H1 (cell line): ENCODE measurements at regions not wholly inside any gene's neighbourhood (a gene's known extent, or its start where the extent isn't known, plus 50 kb on each side); places are given as distances from the start of the nearest gene placed in this dataset.

ENCODE experiments used
- CTCF ChIA-PET: fragments of 300-600 bp; sonication (Branson Sonifier 250); formaldehyde crosslinking; loops from one replicate; lab custom pipeline; 2021; ENCODE audit not compliant: partially characterized antibody; lab: Charles Lee
- POLR2A ChIA-PET: fragments of 300-600 bp; sonication (Branson Sonifier 250); formaldehyde crosslinking; loops from one replicate; lab custom pipeline; 2021; ENCODE audit warnings: inconsistent platforms; ENCODE audit not compliant: partially characterized antibody; lab: Charles Lee
- DNase-seq, 2 experiments: peaks; one replicate each; pipeline versions ENCODE4 v3.0.0 to v3.0.0-alpha.2; 2010 to 2022; ENCODE audit warnings: low spot score in 2 of 2, low read depth in 1 of 2, mixed read lengths in 1 of 2
- FAIRE-seq: peaks from 2 replicates; lab custom pipeline; 2011; peaks lifted over from hg19 to GRCh38; lab: Jason Lieb, UNC
- H2AFZ ChIP-seq: 2 replicates; pipeline ENCODE4 v1.8.1; 2012; ENCODE audit warnings: low read length, inconsistent platforms
- H2AK5ac ChIP-seq: 2 replicates; pipeline ENCODE4 v1.6.1; 2013; ENCODE audit warnings: low read depth, low read length
- H2BK120ac ChIP-seq: replicated peaks from 2 replicates; pipeline ENCODE3; 2013; ENCODE audit warnings: low read depth, low read length, inconsistent platforms
- H2BK12ac ChIP-seq: 2 replicates; pipeline ENCODE4 v1.6.1; 2013; ENCODE audit warnings: low read depth, low read length
- H2BK15ac ChIP-seq: 2 replicates; pipeline ENCODE4 v1.6.1; 2013; ENCODE audit warnings: low read length
- H2BK20ac ChIP-seq: 2 replicates; pipeline ENCODE4 v1.6.1; 2013; ENCODE audit warnings: low read length
- H2BK5ac ChIP-seq: 2 replicates; pipeline ENCODE4 v1.6.1; 2013; ENCODE audit warnings: low read depth, low read length
- H3K14ac ChIP-seq: 2 replicates; pipeline ENCODE4 v1.6.1; 2013; ENCODE audit warnings: inconsistent platforms; ENCODE audit not compliant: insufficient read length
- H3K18ac ChIP-seq: 2 replicates; pipeline ENCODE4 v1.6.1; 2013; ENCODE audit warnings: low read length; ENCODE audit errors: extremely low read depth
- H3K23ac ChIP-seq: 2 replicates; pipeline ENCODE4 v1.6.1; 2013; ENCODE audit warnings: inconsistent platforms; ENCODE audit not compliant: insufficient read length
- H3K23me2 ChIP-seq: 2 replicates; pipeline ENCODE4 v1.6.1; 2013; ENCODE audit warnings: low read depth, low read length
- H3K27ac ChIP-seq: 2 replicates; pipeline ENCODE4 v1.6.1; 2011; ENCODE audit warnings: low read depth, low read length, inconsistent platforms
- H3K27me3 ChIP-seq, 4 experiments: replicated peaks in 1 of 4; 1 replicate in 1 of 4; 2 replicates in 3 of 4; pipeline versions ENCODE4 v1.6.1 to v1.8.1; 2011 to 2013; ENCODE audit warnings: low read length in 3 of 4, mild to moderate bottlenecking in 3 of 4, inconsistent platforms in 2 of 4, mixed read lengths in 2 of 4, moderate library complexity in 1 of 4; ENCODE audit not compliant: control insufficient read depth in 3 of 4, insufficient read depth in 3 of 4; ENCODE audit errors: extremely low read depth in 1 of 4
- H3K36me3 ChIP-seq, 4 experiments: 2 replicates each; pipeline versions ENCODE4 v1.6.1 to v1.8.1; 2011 to 2013; ENCODE audit warnings: mild to moderate bottlenecking in 4 of 4, low read length in 3 of 4, moderate library complexity in 2 of 4, control low read depth in 1 of 4, inconsistent platforms in 1 of 4; ENCODE audit not compliant: insufficient read depth in 4 of 4, control insufficient read depth in 2 of 4
- H3K4ac ChIP-seq: replicated peaks from 2 replicates; pipeline ENCODE3; 2013; ENCODE audit warnings: low read length, low read depth, mixed read lengths, inconsistent platforms; ENCODE audit not compliant: insufficient read length
- H3K4me1 ChIP-seq, 4 experiments: replicated peaks in 1 of 4; 1 replicate in 1 of 4; 2 replicates in 3 of 4; pipeline versions ENCODE4 v1.6.1 to v1.8.1; 2011 to 2013; ENCODE audit warnings: low read length in 3 of 4, inconsistent platforms in 2 of 4, mixed read lengths in 1 of 4; ENCODE audit not compliant: insufficient read depth in 4 of 4, control insufficient read depth in 3 of 4
- H3K4me2 ChIP-seq, 2 experiments: 2 replicates each; pipeline versions ENCODE4 v1.6.1 to v1.8.1; 2011 to 2013; ENCODE audit warnings: low read depth in 2 of 2, low read length in 2 of 2, control low read depth in 1 of 2, inconsistent platforms in 1 of 2, mild to moderate bottlenecking in 1 of 2; ENCODE audit not compliant: insufficient read depth in 1 of 2
- H3K4me3 ChIP-seq, 4 experiments: fragments of 200-600, 300-600 bp in 1 of 4; sonication (generic), shearing (Covaris generic), sonication (Bioruptor Twin) in 1 of 4; 2 replicates each; pipeline versions ENCODE4 v1.5.1 to v1.8.1; 2011 to 2016; ENCODE audit warnings: low read length in 4 of 4, low read depth in 3 of 4, control low read depth in 2 of 4, inconsistent platforms in 2 of 4, mild to moderate bottlenecking in 2 of 4, mixed read lengths in 1 of 4, moderate library complexity in 1 of 4; ENCODE audit not compliant: insufficient read depth in 2 of 4; ENCODE audit errors: extremely low read depth in 1 of 4
- H3K56ac ChIP-seq: replicated peaks from 2 replicates; pipeline ENCODE3; 2013; ENCODE audit warnings: low read depth, mild to moderate bottlenecking, mixed read lengths, low read length, inconsistent platforms; ENCODE audit not compliant: insufficient read length
- H3K79me1 ChIP-seq: 2 replicates; pipeline ENCODE4 v1.6.1; 2013; ENCODE audit warnings: low read depth, low read length, control low read depth
- H3K79me2 ChIP-seq, 2 experiments: 2 replicates each; pipeline versions ENCODE4 v1.6.1 to v1.8.1; 2012 to 2013; ENCODE audit warnings: low read length in 2 of 2, mild to moderate bottlenecking in 2 of 2, inconsistent platforms in 1 of 2; ENCODE audit not compliant: insufficient read depth in 2 of 2, control insufficient read depth in 1 of 2
- H3K9ac ChIP-seq, 4 experiments: replicated peaks in 1 of 4; 1 replicate in 1 of 4; 2 replicates in 3 of 4; pipeline versions ENCODE4 v1.6.1 to v1.8.1; 2011 to 2013; ENCODE audit warnings: low read depth in 3 of 4, low read length in 3 of 4, control low read depth in 2 of 4, mild to moderate bottlenecking in 2 of 4, moderate library complexity in 2 of 4, inconsistent platforms in 1 of 4; ENCODE audit errors: extremely low read depth in 1 of 4
- H3K9me3 ChIP-seq, 2 experiments: 2 replicates each; pipeline versions ENCODE4 v1.6.1 to v1.8.1; 2012 to 2013; ENCODE audit warnings: mild to moderate bottlenecking in 2 of 2, moderate library complexity in 2 of 2, control low read depth in 1 of 2, inconsistent platforms in 1 of 2, low read depth in 1 of 2, low read length in 1 of 2, mixed read lengths in 1 of 2; ENCODE audit not compliant: insufficient read depth in 2 of 2
- H4K20me1 ChIP-seq, 2 experiments: replicated peaks in 1 of 2; 2 replicates each; pipeline versions ENCODE3 to v1.8.1; 2011 to 2013; ENCODE audit warnings: inconsistent platforms in 2 of 2, low read length in 2 of 2, mild to moderate bottlenecking in 1 of 2; ENCODE audit not compliant: insufficient read depth in 2 of 2, control insufficient read depth in 1 of 2
- H4K5ac ChIP-seq: 2 replicates; pipeline ENCODE4 v1.6.1; 2013; ENCODE audit warnings: low read length, low read depth, mixed read lengths, inconsistent platforms; ENCODE audit not compliant: insufficient read length
- H4K8ac ChIP-seq: 2 replicates; pipeline ENCODE4 v1.8.0; 2013; ENCODE audit warnings: mild to moderate bottlenecking, moderate library complexity, low read length, inconsistent platforms; ENCODE audit not compliant: insufficient read depth; ENCODE audit errors: extremely low read depth
- H4K91ac ChIP-seq: replicated peaks from 2 replicates; pipeline ENCODE3; 2013; ENCODE audit warnings: low read length, mixed read lengths, inconsistent platforms; ENCODE audit not compliant: insufficient read length
- ASH2L ChIP-seq: fragments of 200-600, 300-600 bp; sonication (generic); IDR thresholded peaks from one replicate; pipeline ENCODE4 v1.7.1; 2017; ENCODE audit warnings: low read length
- BACH1 ChIP-seq: IDR thresholded peaks from 2 replicates; pipeline ENCODE4 v1.6.1; 2012; ENCODE audit warnings: low read length, improper control_type of control experiment
- BRCA1 ChIP-seq: IDR thresholded peaks from 2 replicates; pipeline ENCODE4 v1.6.1; 2012; ENCODE audit warnings: low read depth, low read length, improper control_type of control experiment
- EGR1 ChIP-seq: IDR thresholded peaks from 2 replicates; pipeline ENCODE4 v1.6.1; 2011; ENCODE audit warnings: low read depth, low read length, borderline replicate concordance
- FOSL1 ChIP-seq: IDR thresholded peaks from 2 replicates; pipeline ENCODE4 v1.6.1; 2011; ENCODE audit warnings: mild to moderate bottlenecking, low read depth, low read length, moderate library complexity; ENCODE audit not compliant: insufficient read depth
- GTF2F1 ChIP-seq: IDR thresholded peaks from 2 replicates; pipeline ENCODE4 v1.6.1; 2012; ENCODE audit warnings: low read depth, low read length, improper control_type of control experiment, borderline replicate concordance
- JUN ChIP-seq: IDR thresholded peaks from 2 replicates; pipeline ENCODE4 v1.6.1; 2011; ENCODE audit warnings: low read depth, mild to moderate bottlenecking, improper control_type of control experiment, low read length
- KDM5A ChIP-seq: fragments of 200-600 bp; IDR thresholded peaks from 2 replicates; pipeline ENCODE4 v1.7.1; 2012; ENCODE audit warnings: mild to moderate bottlenecking, low read length, inconsistent platforms, mixed read lengths
- MAFK ChIP-seq: IDR thresholded peaks from 2 replicates; pipeline ENCODE4 v1.6.1; 2012; ENCODE audit warnings: low read depth, mild to moderate bottlenecking, improper control_type of control experiment, low read length
- MAX ChIP-seq: IDR thresholded peaks from 2 replicates; pipeline ENCODE4 v1.6.1; 2012; ENCODE audit warnings: inconsistent platforms
- RBBP5 ChIP-seq: IDR thresholded peaks from 2 replicates; pipeline ENCODE4 v1.7.1; 2012; ENCODE audit warnings: low read depth, mild to moderate bottlenecking, inconsistent platforms, low read length, moderate library complexity, borderline replicate concordance
- RXRA ChIP-seq: IDR thresholded peaks from 2 replicates; pipeline ENCODE4 v1.6.1; 2011; ENCODE audit warnings: low read depth, mild to moderate bottlenecking, low read length, moderate library complexity; ENCODE audit not compliant: insufficient read depth
- SP2 ChIP-seq: IDR thresholded peaks from 2 replicates; pipeline ENCODE4 v1.6.1; 2012; ENCODE audit warnings: mild to moderate bottlenecking, low read length, inconsistent platforms
- TAF7 ChIP-seq: optimal IDR thresholded peaks from 2 replicates; pipeline ENCODE3; 2011; ENCODE audit warnings: low read depth, mild to moderate bottlenecking, inconsistent platforms, low read length, moderate library complexity, borderline replicate concordance
- WGBS, 2 experiments: shearing (Covaris generic) in 1 of 2; methylation state at CpG; one replicate each; pipeline versions ENCODE4 v1.1.6 to v1.1.7; 2013 to 2015; ENCODE audit warnings: low lambda C conversion rate in 2 of 2, mixed read lengths in 2 of 2, inconsistent platforms in 1 of 2, low coverage in 1 of 2, missing lambda C conversion rate in 1 of 2; ENCODE audit not compliant: insufficient replicate concordance in 2 of 2, insufficient coverage in 1 of 2, insufficient read length in 1 of 2; ENCODE audit errors: extremely low coverage in 1 of 2, missing lambda C conversion rate in 1 of 2; 5-methylcytosine and 5-hydroxymethylcytosine counted together

GRCh38 chr3:161600173-161600572 is 103.6 kb downstream of the OTOL1 start:
- Histone ChIP-seq H4K91ac (no peak overlapping the region), H3K23me2 (no peaks in the 10 kb centered on the region), H3K18ac (no peak overlapping the region), H2BK120ac (no peak overlapping the region), H2BK5ac (no peak overlapping the region), H3K36me3 (no peaks in the 10 kb centered on the region), H3K27me3 (no peaks in the 10 kb centered on the region), H3K9ac (no peak overlapping the region), H2BK15ac (no peak overlapping the region; the same call in 1 of the 2 replicates), H3K79me1 (no peaks in the 10 kb centered on the region), H3K4ac (no peak overlapping the region), H3K14ac (no peak overlapping the region), H2BK20ac (no peak overlapping the region), H2AK5ac (no peak overlapping the region), H2BK12ac (no peak overlapping the region), H4K5ac (no peak overlapping the region), H3K4me1 (peaks cover 0 to 5% (median 0%) of the 10 kb centered on the region in 4 experiments; a peak in 2 of 7 replicates), H3K4me2 (no peak overlapping the region), H3K27ac (no peak overlapping the region), H3K9me3 (no peaks in the 10 kb centered on the region), H3K56ac (no peak overlapping the region), H3K23ac (no peak overlapping the region), H3K4me3 (no peak overlapping the region), H4K20me1 (no peaks in the 10 kb centered on the region), H2AFZ (peak overlapping the region; percentile 28; the same call in 1 of the 2 replicates), H3K79me2 (no peaks in the 10 kb centered on the region), H4K8ac (no peak overlapping the region)
- 95% methylated on average over 5 of the region's 5 CpGs; no CpG with 5 or more reads in 1 of the 2 experiments for WGBS, 2 experiments
- ChIA-PET CTCF (interaction anchor here (0.6 to 1.3 kb wide), 3 partner anchors 122 to 254 kb away, joined by 3 read pairs; no protein-coding TSS in a partner anchor), POLR2A (no interaction called here)
- DNase-seq (no peak), FAIRE-seq (no peak)
- TF ChIP-seq JUN: no peak
- no peak for TF ChIP-seq BACH1
- no peak for TF ChIP-seq ASH2L
- TF ChIP-seq GTF2F1: no peak
- TF ChIP-seq EGR1: no peak
- TF ChIP-seq KDM5A: no peak
- no peak for TF ChIP-seq SP2
- TF ChIP-seq BRCA1: no peak
- no peak for TF ChIP-seq RXRA
- no peak for TF ChIP-seq FOSL1
- no peak for TF ChIP-seq MAX
- no peak for TF ChIP-seq MAFK
- TF ChIP-seq TAF7: no peak
- no peak for TF ChIP-seq RBBP5
